Skeletal muscle cell (primary cell): ENCODE measurements at regions not wholly inside any gene's neighbourhood (a gene's known extent, or its start where the extent isn't known, plus 50 kb on each side); places are given as distances from the start of the nearest gene placed in this dataset.
A peak's percentile ranks its signal among the peaks of the same experiment; 100 is the strongest.
"Not testable (repeated sequence)": the region's sequence is repeated elsewhere in the genome, so short reads cannot be mapped to it uniquely, and the experiment has no call there.

Experiments
- DNase-seq: peaks from one replicate; pipeline ENCODE4 v3.0.0-alpha.2; 2010; ENCODE audit warnings: low read depth
- H3K4me3 ChIP-seq: 2 replicates; pipeline ENCODE4 v1.5.1; 2011; ENCODE audit warnings: low read depth, mild to moderate bottlenecking, control low read depth, low read length, moderate library complexity

- peak; percentile 18 for DNase-seq
- not testable (repeated sequence) for H3K4me3 ChIP-seq
Measured at GRCh38 chr4:28038253-28038652, 1177.6 kb downstream of the STIM2 start.

GRCh38 chr4:28062562-28062961, 1201.9 kb downstream of the STIM2 start:
- no peak for DNase-seq
- no peak overlapping the region for H3K4me3 ChIP-seq

- DNase-seq: no peak
- no peak overlapping the region for H3K4me3 ChIP-seq
Measured at GRCh38 chr4:28073860-28074555, 1213.4 kb downstream of the STIM2 start.

GRCh38 chr4:28075401-28075956, 1214.8 kb downstream of the STIM2 start:
- no peak overlapping the region for H3K4me3 ChIP-seq
- no peak for DNase-seq

- H3K4me3 ChIP-seq, DNase-seq: not testable (repeated sequence)
Measured at GRCh38 chr4:28077203-28077602, 1216.6 kb downstream of the STIM2 start.

- H3K4me3 ChIP-seq: no peak overlapping the region
- DNase-seq: peak; percentile 13
Measured at GRCh38 chr4:28082686-28083390, 1222.2 kb downstream of the STIM2 start.

- no peak for DNase-seq
- no peak overlapping the region for H3K4me3 ChIP-seq
Measured at GRCh38 chr4:28092610-28093009, 1232.0 kb downstream of the STIM2 start.

GRCh38 chr4:28093071-28093470, 1232.4 kb downstream of the STIM2 start:
- DNase-seq: no peak
- no peak overlapping the region for H3K4me3 ChIP-seq

GRCh38 chr4:28101583-28101982, 1240.9 kb downstream of the STIM2 start:
- no peak overlapping the region for H3K4me3 ChIP-seq
- no peak for DNase-seq

GRCh38 chr4:28105271-28105859, 1244.7 kb downstream of the STIM2 start:
- no peak for DNase-seq

GRCh38 chr4:28106155-28106554, 1245.5 kb downstream of the STIM2 start:
- no peak overlapping the region for H3K4me3 ChIP-seq
- DNase-seq: no peak

More at GRCh38 chr4:28105271-28105859, 1244.7 kb downstream of the STIM2 start:
- no peak overlapping the region for H3K4me3 ChIP-seq

- H3K4me3 ChIP-seq: no peak overlapping the region
- no peak for DNase-seq
Measured at GRCh38 chr4:28109801-28110200, 1249.2 kb downstream of the STIM2 start.

- H3K4me3 ChIP-seq, DNase-seq: not testable (repeated sequence)
Measured at GRCh38 chr4:28112691-28113335, 1252.2 kb downstream of the STIM2 start.

- DNase-seq, H3K4me3 ChIP-seq: not testable (repeated sequence)
Measured at GRCh38 chr4:28113586-28113985, 1252.9 kb downstream of the STIM2 start.

GRCh38 chr4:28116526-28117083, 1256.0 kb downstream of the STIM2 start:
- not testable (repeated sequence) for DNase-seq, H3K4me3 ChIP-seq

GRCh38 chr4:28117084-28117682, 1256.5 kb downstream of the STIM2 start:
- DNase-seq: no peak
- H3K4me3 ChIP-seq: no peak overlapping the region

- H3K4me3 ChIP-seq: no peak overlapping the region
- peak; percentile 2 for DNase-seq
Measured at GRCh38 chr4:28146191-28146590, 1285.5 kb downstream of the STIM2 start.

GRCh38 chr4:28148221-28148620, 1287.6 kb downstream of the STIM2 start:
- no peak for DNase-seq
- H3K4me3 ChIP-seq: no peak overlapping the region

GRCh38 chr4:28149762-28150161, 1289.1 kb downstream of the STIM2 start:
- no peak overlapping the region for H3K4me3 ChIP-seq
- no peak for DNase-seq
